Breast epithelium (tissue), 4 donors: ENCODE measurements at regions not wholly inside any gene's neighbourhood (a gene's known extent, or its start where the extent isn't known, plus 50 kb on each side); places are given as distances from the start of the nearest gene placed in this dataset.

ENCODE experiments used
- DNase-seq, 2 donors: peaks; one replicate each; pipeline ENCODE4 v3.0.0-alpha.2; 2019; ENCODE audit warnings: low spot score in 2 of 2
- H3K27ac ChIP-seq, 2 donors: fragments of 200-600 bp; sonication (generic) in 1 of 2; one replicate each; pipeline ENCODE4 v1.5.1; 2016 to 2019; ENCODE audit warnings: mild to moderate bottlenecking in 1 of 2
- H3K27me3 ChIP-seq, 2 donors: fragments of 200-600 bp; sonication (generic) in 1 of 2; one replicate each; pipeline versions ENCODE4 v1.5.1 to v1.6.0; 2017 to 2019; ENCODE audit warnings: control low read depth in 1 of 2, mild to moderate bottlenecking in 1 of 2
- H3K36me3 ChIP-seq: fragments of 200-600 bp; one replicate; pipeline ENCODE4 v1.5.1; 2019
- H3K4me1 ChIP-seq, 2 donors: fragments of 200-600 bp; sonication (generic); one replicate each; pipeline ENCODE4 v1.5.1; 2016 to 2019; ENCODE audit warnings: control low read depth in 1 of 2
- H3K4me3 ChIP-seq, 3 donors: fragments of 200-600 bp; sonication (generic); 1 replicate in 2 of 3; 2 replicates in 1 of 3; pipeline ENCODE4 v1.5.1; 2016 to 2019; ENCODE audit warnings: mild to moderate bottlenecking in 3 of 3, moderate library complexity in 2 of 3
- H3K9me3 ChIP-seq, 2 donors: fragments of 200-600 bp; sonication (generic) in 1 of 2; one replicate each; pipeline ENCODE4 v1.5.1; 2016 to 2019; ENCODE audit warnings: control low read depth in 1 of 2
- POLR2A ChIP-seq: fragments of 450-650 bp; IDR thresholded peaks from one replicate; pipeline ENCODE4 v1.6.1; 2016; ENCODE audit warnings: antibody characterized with exemption, mild to moderate bottlenecking, moderate library complexity
- POLR2AphosphoS5 ChIP-seq, 3 donors: sonication (generic); formaldehyde crosslinking; IDR thresholded peaks; one replicate each; pipeline ENCODE4 v1.6.1; 2017; ENCODE audit warnings: antibody characterized with exemption in 3 of 3
- intact Hi-C: fragments of 100-400 bp; cut with DNase I; formaldehyde crosslinking; loops from one replicate; pipeline ENCODE4 v1.15.1; 2023; ENCODE audit warnings: low total_unique reads
- TF ChIP-seq, protein P1 (sequence below), 3 donors: fragments of 450-650 bp; IDR thresholded peaks; one replicate each; pipeline ENCODE4 v1.5.1; 2016 to 2017; ENCODE audit warnings: antibody characterized with exemption in 3 of 3, mild to moderate bottlenecking in 3 of 3, moderate library complexity in 3 of 3

- DNase-seq: no peak
- no peaks in the 10 kb centered on the region for H3K27me3 ChIP-seq
- TF ChIP-seq POLR2A (no peak), POLR2AphosphoS5 (IDR thresholded peaks at IDR 0.05) (no peak)
- TF ChIP-seq, protein P1, sequence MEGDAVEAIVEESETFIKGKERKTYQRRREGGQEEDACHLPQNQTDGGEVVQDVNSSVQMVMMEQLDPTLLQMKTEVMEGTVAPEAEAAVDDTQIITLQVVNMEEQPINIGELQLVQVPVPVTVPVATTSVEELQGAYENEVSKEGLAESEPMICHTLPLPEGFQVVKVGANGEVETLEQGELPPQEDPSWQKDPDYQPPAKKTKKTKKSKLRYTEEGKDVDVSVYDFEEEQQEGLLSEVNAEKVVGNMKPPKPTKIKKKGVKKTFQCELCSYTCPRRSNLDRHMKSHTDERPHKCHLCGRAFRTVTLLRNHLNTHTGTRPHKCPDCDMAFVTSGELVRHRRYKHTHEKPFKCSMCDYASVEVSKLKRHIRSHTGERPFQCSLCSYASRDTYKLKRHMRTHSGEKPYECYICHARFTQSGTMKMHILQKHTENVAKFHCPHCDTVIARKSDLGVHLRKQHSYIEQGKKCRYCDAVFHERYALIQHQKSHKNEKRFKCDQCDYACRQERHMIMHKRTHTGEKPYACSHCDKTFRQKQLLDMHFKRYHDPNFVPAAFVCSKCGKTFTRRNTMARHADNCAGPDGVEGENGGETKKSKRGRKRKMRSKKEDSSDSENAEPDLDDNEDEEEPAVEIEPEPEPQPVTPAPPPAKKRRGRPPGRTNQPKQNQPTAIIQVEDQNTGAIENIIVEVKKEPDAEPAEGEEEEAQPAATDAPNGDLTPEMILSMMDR (IDR thresholded peaks at IDR 0.05): no peak
- no peaks in the 10 kb centered on the region for H3K9me3 ChIP-seq
- no peak overlapping the region for H3K4me3 ChIP-seq
- no peaks in the 10 kb centered on the region for H3K36me3 ChIP-seq
- H3K27ac ChIP-seq: no peak overlapping the region
- no peaks in the 10 kb centered on the region for H3K4me1 ChIP-seq
- intact Hi-C loops: no loop called here
Measured at GRCh38 chr10:60511477-60512229, 122.0 kb upstream of the ANK3 start.

DNA sequence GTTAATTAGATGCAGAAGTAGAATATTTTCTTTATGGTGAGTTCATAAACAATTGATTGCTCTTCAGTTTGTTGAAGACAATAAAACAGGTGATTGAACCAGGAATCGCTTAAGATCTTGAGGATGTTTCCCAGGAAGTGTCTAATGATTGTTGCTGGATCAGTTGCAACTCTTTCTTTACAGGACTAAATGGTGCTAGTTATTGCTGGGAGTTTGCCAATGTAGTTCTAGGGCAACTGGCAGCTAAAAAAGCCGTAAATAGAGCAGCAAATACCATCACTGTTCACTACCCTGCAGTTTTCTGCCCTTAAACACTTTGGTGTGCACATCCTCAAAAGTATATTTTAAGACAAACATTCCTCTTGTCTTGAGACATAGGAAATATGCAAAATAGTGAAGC is 119.2 kb upstream of the ANK3 start:
- no peaks in the 10 kb centered on the region for H3K9me3 ChIP-seq
- intact Hi-C loops: no loop called here
- H3K27ac ChIP-seq: no peak overlapping the region
- H3K27me3 ChIP-seq: no peaks in the 10 kb centered on the region
- no peaks in the 10 kb centered on the region for H3K36me3 ChIP-seq
- no peak for DNase-seq
- TF ChIP-seq POLR2AphosphoS5 (IDR thresholded peaks at IDR 0.05) (no peak), POLR2A (no peak)
- TF ChIP-seq, protein P1 (IDR thresholded peaks at IDR 0.05): no peak
- no peaks in the 10 kb centered on the region for H3K4me1 ChIP-seq
- H3K4me3 ChIP-seq: no peak overlapping the region

DNA sequence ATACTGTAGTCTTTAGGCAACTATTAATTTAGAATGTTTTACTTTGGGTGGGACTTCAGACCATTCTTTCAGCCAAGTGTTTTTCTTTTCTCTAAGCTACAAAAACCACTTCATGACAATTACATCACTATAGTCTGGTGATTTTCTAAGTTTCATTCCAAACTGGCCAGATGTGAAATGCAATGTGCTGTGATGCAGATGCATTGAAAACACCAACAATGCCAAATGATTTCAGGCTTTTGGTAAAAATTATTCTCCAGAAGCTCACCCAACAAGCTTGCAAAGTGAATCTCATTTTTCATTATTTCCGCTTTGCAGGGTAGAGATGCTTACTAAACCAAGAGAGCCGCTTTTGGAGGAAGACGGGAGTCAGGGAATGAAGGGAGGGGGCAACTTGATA is 118.4 kb upstream of the ANK3 start:
- H3K27me3 ChIP-seq: no peaks in the 10 kb centered on the region
- intact Hi-C loops: no loop called here
- H3K27ac ChIP-seq: no peak overlapping the region
- no peaks in the 10 kb centered on the region for H3K4me1 ChIP-seq
- DNase-seq: no peak
- H3K9me3 ChIP-seq: no peaks in the 10 kb centered on the region
- H3K4me3 ChIP-seq: no peak overlapping the region
- H3K36me3 ChIP-seq: no peaks in the 10 kb centered on the region
- TF ChIP-seq, protein P1 (IDR thresholded peaks at IDR 0.05): no peak
- TF ChIP-seq POLR2AphosphoS5 (IDR thresholded peaks at IDR 0.05) (no peak), POLR2A (no peak)

DNA sequence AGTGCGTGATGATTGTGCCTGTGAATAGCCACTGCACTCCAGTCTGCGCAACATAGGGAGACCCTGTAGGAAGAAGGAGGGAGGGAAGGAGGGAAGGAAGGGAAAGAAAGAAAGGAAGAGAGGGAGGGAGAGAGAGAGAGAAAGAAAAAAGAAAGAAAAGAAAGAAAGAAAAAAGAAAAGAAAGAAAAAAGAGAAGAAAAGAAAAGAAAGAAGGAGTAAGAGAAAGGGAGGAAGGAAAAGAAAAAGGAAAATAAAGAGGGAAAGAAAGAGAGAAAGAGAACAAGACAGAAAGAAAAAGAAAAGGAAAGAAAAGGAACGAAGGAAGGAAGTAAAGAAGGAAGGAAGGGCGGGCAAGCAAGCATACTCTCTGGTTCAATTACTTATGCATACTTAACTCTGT is 112.9 kb upstream of the ANK3 start:
- intact Hi-C loops: no loop called here

GRCh38 chr10:60498985-60499384 is 109.3 kb upstream of the ANK3 start:
- TF ChIP-seq POLR2AphosphoS5 (IDR thresholded peaks at IDR 0.05): no peak
- no peak for TF ChIP-seq POLR2A
- TF ChIP-seq, protein P1 (IDR thresholded peaks at IDR 0.05): no peak
- no peaks in the 10 kb centered on the region for H3K4me1 ChIP-seq
- H3K4me3 ChIP-seq: no peak overlapping the region
- H3K9me3 ChIP-seq: no peaks in the 10 kb centered on the region
- H3K27me3 ChIP-seq: no peaks in the 10 kb centered on the region
- no peak for DNase-seq
- H3K36me3 ChIP-seq: no peaks in the 10 kb centered on the region
- no peak overlapping the region for H3K27ac ChIP-seq
- intact Hi-C loops: no loop called here

More for the DNA sequence above, 112.9 kb upstream of the ANK3 start:
- Histone ChIP-seq H3K4me1 (no peaks in the 10 kb centered on the region), H3K27me3 (no peaks in the 10 kb centered on the region), H3K27ac (no peak overlapping the region), H3K4me3 (no peak overlapping the region), H3K36me3 (no peaks in the 10 kb centered on the region), H3K9me3 (no peaks in the 10 kb centered on the region)
- DNase-seq: no peak
- no peak for TF ChIP-seq POLR2AphosphoS5 (IDR thresholded peaks at IDR 0.05)
- TF ChIP-seq POLR2A: no peak
- TF ChIP-seq, protein P1 (IDR thresholded peaks at IDR 0.05): no peak
